ENCODE measurements at regions not wholly inside any gene's neighbourhood (a gene's known extent, or its start where the extent isn't known, plus 50 kb on each side); places are given as distances from the start of the nearest gene placed in this dataset.
"Not testable (repeated sequence)": the region's sequence is repeated elsewhere in the genome, so short reads cannot be mapped to it uniquely, and the experiment has no call there.

- Mint-ChIP-seq H3K27ac (no peak overlapping the region), H3K4me1 (ENCODE audit: low read depth) (no peaks in the 10 kb centered on the region), H3K4me3 (no peak overlapping the region), H3K27me3 (ENCODE audit: low read depth) (peaks cover 18% of the 10 kb centered on the region), H3K36me3 (ENCODE audit: insufficient read depth in 2 of 2) (peaks cover 8 to 9% of the 10 kb centered on the region in 2 donors), H3K9me3 (peaks cover 8 to 11% of the 10 kb centered on the region in 2 donors)
- no peak for DNase-seq
- no peak for ATAC-seq (replicated peaks in 1 of 2)
Measured at GRCh38 chr6:4242601-4243000, 107.2 kb upstream of the ECI2 start.

GRCh38 chr6:4240148-4240547 lies 104.8 kb upstream of the ECI2 start:
- Mint-ChIP-seq H3K27me3 (ENCODE audit: low read depth) (peaks cover 24% of the 10 kb centered on the region), H3K9me3 (peaks cover 8 to 9% of the 10 kb centered on the region in 2 donors), H3K27ac (no peak overlapping the region), H3K36me3 (ENCODE audit: insufficient read depth in 2 of 2) (peaks cover 6 to 8% of the 10 kb centered on the region in 2 donors), H3K4me1 (ENCODE audit: low read depth) (no peaks in the 10 kb centered on the region), H3K4me3 (no peak overlapping the region)
- DNase-seq (no peak), ATAC-seq (replicated peaks in 1 of 2) (no peak)

DNA sequence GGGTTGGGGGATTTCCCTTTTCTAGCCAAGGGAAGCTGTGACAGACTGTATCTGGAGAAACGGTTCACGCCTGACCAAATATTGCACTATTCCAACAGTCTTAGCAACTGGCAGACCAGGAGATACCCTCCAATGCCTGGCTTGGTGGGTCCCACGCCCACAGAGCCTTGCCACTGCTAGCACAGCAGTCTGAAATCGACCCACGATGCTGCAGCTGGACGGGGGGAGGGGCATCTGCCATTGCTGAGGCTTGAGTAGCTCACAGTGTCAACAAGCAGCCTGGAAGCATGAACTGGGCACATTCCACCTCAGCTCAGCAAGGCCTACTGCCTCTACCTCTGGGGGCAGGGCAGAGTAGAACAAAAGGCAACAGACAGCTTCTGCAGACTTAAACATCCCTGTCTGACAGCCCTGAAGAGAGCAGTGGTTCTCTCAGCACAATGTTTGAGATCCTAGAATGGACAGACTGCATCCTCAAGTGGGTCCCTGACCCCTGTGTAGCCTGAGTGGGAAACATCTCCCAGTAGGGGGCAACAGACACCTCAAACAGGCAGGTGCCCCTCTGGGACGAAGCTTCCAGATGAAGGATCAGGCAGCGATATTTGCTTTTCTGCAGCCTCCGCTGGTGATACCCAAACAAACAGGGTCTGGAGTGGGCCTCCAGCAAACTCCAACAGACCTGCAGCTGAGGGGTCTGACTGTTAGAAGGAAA lies 89.9 kb upstream of the ECI2 start:
- Mint-ChIP-seq H3K4me3 (no peak overlapping the region), H3K9me3 (peaks cover 5 to 6% of the 10 kb centered on the region in 2 donors), H3K4me1 (ENCODE audit: low read depth) (peaks cover 9% of the 10 kb centered on the region), H3K36me3 (ENCODE audit: insufficient read depth in 2 of 2) (peaks cover 10 to 11% of the 10 kb centered on the region in 2 donors), H3K27ac (no peak overlapping the region), H3K27me3 (ENCODE audit: low read depth) (peaks cover 34% of the 10 kb centered on the region)
- no peak for DNase-seq
- no peak for ATAC-seq (replicated peaks in 1 of 2)

DNA sequence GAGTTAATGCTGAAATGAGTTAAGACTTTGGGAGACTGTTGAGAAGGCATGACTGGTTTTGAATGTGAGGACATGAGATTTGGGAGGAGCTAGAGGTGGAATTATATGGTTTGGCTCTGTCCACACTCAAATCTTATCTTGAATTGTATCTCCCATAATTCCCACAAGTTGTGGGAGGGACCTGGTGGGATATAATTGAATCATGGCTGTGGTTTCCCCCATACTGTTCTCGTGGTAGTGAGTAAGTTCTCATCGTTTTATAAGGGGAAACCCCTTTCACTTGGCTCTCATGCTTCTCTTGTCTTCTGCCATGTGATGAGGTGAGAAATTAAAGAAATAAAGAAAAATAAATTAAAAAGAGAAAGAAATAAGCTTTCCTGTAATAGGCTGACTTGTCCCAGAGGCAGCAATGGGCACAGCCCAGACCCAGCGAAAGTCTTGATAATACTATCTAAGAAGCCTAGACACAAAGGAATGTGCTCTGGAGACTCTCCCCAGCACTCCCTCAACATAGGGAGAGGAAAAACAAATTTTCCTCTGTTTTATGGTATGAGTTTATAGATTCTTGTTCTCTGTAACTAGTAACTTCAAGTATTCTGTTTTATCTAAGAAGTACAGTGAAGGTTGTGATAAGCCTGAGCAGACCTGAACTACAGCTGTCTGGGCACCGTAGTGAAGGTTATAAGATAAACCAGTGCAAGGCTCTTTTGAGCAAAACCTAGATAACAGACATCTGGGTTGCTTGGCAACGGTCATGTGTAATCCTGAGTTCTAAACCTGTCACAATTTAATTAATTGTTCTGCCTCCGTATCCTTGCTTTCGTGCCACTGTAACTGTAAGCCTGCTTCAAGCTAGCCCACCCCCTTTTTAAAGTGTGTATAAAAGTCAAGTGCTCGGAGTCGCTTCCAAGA lies 88.9 kb upstream of the ECI2 start:
- Mint-ChIP-seq H3K27ac (no peak overlapping the region), H3K4me3 (no peak overlapping the region), H3K36me3 (ENCODE audit: insufficient read depth in 2 of 2) (peaks cover 9 to 10% of the 10 kb centered on the region in 2 donors), H3K9me3 (peaks cover 6 to 8% of the 10 kb centered on the region in 2 donors), H3K4me1 (ENCODE audit: low read depth) (peaks cover 9% of the 10 kb centered on the region), H3K27me3 (ENCODE audit: low read depth) (peaks cover 29% of the 10 kb centered on the region)
- ATAC-seq (replicated peaks in 1 of 2) (peak; percentile 45 to 48), DNase-seq (no peak)

GRCh38 chr6:4220558-4220957 lies 85.2 kb upstream of the ECI2 start:
- Mint-ChIP-seq H3K36me3 (ENCODE audit: insufficient read depth in 2 of 2) (peaks cover 5 to 12% of the 10 kb centered on the region in 2 donors), H3K9me3 (peaks cover 9 to 10% of the 10 kb centered on the region in 2 donors), H3K27ac (no peak overlapping the region), H3K27me3 (ENCODE audit: low read depth) (peaks cover 26% of the 10 kb centered on the region), H3K4me1 (ENCODE audit: low read depth) (peaks cover 9% of the 10 kb centered on the region), H3K4me3 (no peak overlapping the region)
- DNase-seq (no peak), ATAC-seq (replicated peaks in 1 of 2) (no peak)

GRCh38 chr6:4218619-4219317 lies 83.4 kb upstream of the ECI2 start:
- Mint-ChIP-seq H3K27me3 (ENCODE audit: low read depth) (peaks cover 24% of the 10 kb centered on the region), H3K9me3 (peaks cover 9 to 13% of the 10 kb centered on the region in 2 donors), H3K36me3 (ENCODE audit: insufficient read depth in 2 of 2) (peaks cover 5 to 18% of the 10 kb centered on the region in 2 donors)
- not testable (repeated sequence) for DNase-seq; H3K27ac Mint-ChIP-seq; H3K4me1 Mint-ChIP-seq (ENCODE audit: low read depth); H3K4me3 Mint-ChIP-seq; ATAC-seq (replicated peaks in 1 of 2)

GRCh38 chr6:4212588-4212987 lies 77.2 kb upstream of the ECI2 start:
- ATAC-seq (replicated peaks in 1 of 2) (no peak), DNase-seq (no peak)
- peaks cover 1 to 14% of the 10 kb centered on the region in 2 donors for H3K36me3 Mint-ChIP-seq (ENCODE audit: insufficient read depth in 2 of 2)
- H3K4me3 Mint-ChIP-seq = no peak overlapping the region
- H3K27me3 Mint-ChIP-seq (ENCODE audit: low read depth) = peaks cover 17% of the 10 kb centered on the region
- no peak overlapping the region for H3K27ac Mint-ChIP-seq
- peaks cover 6% of the 10 kb centered on the region for H3K4me1 Mint-ChIP-seq (ENCODE audit: low read depth)
- peaks cover 3 to 16% of the 10 kb centered on the region in 2 donors for H3K9me3 Mint-ChIP-seq

DNA sequence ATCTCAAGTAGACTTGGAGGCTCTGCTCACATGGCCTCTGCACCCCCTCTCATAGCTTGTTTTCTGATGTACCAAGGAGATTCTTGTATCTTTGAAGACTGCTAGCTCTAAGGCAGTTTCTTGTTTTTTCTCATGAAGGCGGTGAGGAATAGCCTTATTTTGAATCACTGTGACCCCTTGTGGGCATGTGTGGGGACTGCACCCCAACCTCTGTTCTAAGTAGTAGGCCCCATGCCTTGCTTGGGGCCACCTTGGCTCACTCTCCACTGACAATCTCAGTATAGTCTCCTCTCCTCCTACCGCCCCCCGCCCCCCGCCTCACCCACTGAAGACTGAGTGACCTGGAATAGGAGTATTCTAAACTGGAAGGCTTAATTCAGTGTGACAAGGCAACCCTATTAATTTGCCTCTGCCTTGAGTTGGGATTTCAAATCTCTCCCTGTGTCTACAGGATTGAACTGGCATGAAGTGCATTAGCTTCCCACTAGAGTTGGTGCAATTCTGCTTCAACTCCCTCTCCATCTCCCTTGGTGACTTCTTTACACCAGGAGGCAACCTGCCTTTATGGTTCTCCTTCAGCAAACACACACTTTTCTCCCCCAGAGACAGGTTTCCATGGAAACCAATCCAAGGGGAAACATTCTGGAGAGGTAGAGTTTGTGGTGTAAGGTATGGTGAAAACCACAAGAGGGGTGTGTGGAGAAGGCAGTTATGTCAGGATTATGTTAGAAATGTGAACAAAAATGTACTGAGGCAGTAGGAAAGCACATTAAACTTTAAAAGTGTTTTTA lies 75.4 kb upstream of the ECI2 start:
- H3K27me3 Mint-ChIP-seq (ENCODE audit: low read depth) = peaks cover 16% of the 10 kb centered on the region
- H3K27ac Mint-ChIP-seq = no peak overlapping the region
- ATAC-seq (replicated peaks in 1 of 2) = peak; percentile 81 to 88
- no peak overlapping the region for H3K4me3 Mint-ChIP-seq
- peak; percentile 63 to 76 for DNase-seq
- peaks cover 1 to 14% of the 10 kb centered on the region in 2 donors for H3K36me3 Mint-ChIP-seq (ENCODE audit: insufficient read depth in 2 of 2)
- peaks cover 6% of the 10 kb centered on the region for H3K4me1 Mint-ChIP-seq (ENCODE audit: low read depth)
- H3K9me3 Mint-ChIP-seq = peaks cover 3 to 13% of the 10 kb centered on the region in 2 donors

GRCh38 chr6:4209196-4209595 lies 73.8 kb upstream of the ECI2 start:
- Mint-ChIP-seq H3K4me3 (no peak overlapping the region), H3K9me3 (peaks cover 6 to 9% of the 10 kb centered on the region in 2 donors), H3K27me3 (ENCODE audit: low read depth) (peaks cover 18% of the 10 kb centered on the region), H3K36me3 (ENCODE audit: insufficient read depth in 2 of 2) (peaks cover 8 to 15% of the 10 kb centered on the region in 2 donors), H3K4me1 (ENCODE audit: low read depth) (peaks cover 6% of the 10 kb centered on the region), H3K27ac (no peak overlapping the region)
- DNase-seq = no peak
- no peak for ATAC-seq (replicated peaks in 1 of 2)

DNA sequence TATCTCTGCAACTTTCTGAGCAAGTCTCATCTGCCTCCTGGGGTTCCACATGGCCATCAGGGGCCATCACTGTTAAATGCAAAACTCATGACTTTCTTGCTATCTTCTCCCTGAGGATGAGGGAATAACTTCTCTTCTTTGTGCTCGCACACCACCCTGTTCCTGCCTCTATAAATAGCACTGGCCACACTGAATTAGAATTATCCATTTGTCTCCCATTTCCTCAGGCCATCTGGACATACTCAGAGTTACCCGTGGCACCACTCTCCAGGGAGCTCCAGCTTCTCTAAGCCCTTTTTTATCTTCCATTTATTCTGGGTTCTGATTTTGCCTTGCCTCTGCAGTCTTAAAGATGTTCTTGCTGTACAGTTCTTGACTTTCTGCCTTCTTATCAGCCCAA lies 72.8 kb upstream of the ECI2 start:
- H3K9me3 Mint-ChIP-seq = peaks cover 6 to 11% of the 10 kb centered on the region in 2 donors
- no peak overlapping the region for H3K27ac Mint-ChIP-seq
- no peak for ATAC-seq (replicated peaks in 1 of 2)
- H3K4me3 Mint-ChIP-seq = no peak overlapping the region
- DNase-seq = no peak
- H3K4me1 Mint-ChIP-seq (ENCODE audit: low read depth) = peaks cover 6% of the 10 kb centered on the region
- peaks cover 23% of the 10 kb centered on the region for H3K27me3 Mint-ChIP-seq (ENCODE audit: low read depth)
- H3K36me3 Mint-ChIP-seq (ENCODE audit: insufficient read depth in 2 of 2) = peaks cover 6 to 16% of the 10 kb centered on the region in 2 donors

DNA sequence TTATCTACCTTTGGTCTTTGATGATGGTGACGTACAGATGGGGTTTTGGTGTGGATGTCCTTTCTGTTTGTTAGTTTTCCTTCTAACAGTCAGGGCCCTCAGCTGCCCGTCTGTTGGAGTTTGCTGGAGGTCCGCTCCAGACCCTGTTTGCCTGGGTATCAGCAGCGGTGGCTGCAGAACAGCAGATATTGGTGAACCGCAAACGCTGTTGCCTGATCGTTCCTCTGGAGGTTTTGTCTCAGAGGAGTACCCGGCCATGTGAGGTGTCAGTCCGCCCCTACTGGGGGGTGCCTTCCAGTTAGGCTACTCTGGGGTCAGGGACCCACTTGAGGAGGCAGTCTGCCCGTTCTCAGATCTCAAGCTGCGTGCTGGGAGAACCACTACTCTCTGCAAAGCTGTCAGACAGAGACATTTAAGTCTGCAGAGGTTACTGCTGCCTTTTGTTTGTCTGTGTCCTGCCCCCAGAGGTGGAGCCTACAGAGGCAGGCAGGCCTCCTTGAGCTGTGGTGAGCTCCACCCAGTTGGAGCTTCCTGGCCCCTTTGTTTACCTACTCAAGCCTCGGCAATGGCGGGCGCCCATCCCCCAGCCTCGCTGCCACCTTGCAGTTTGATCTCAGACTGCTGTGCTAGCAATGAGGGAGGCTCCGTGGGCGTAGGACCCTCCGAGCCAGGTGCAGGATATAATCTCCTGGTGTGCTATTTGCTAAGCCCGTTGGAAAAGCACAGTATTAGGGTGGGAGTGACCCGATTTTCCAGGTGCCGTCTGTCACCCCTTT lies 68.5 kb upstream of the ECI2 start:
- H3K27me3 Mint-ChIP-seq (ENCODE audit: low read depth) = peaks cover 28% of the 10 kb centered on the region
- DNase-seq; ATAC-seq (replicated peaks in 1 of 2); H3K4me3 Mint-ChIP-seq; H3K9me3 Mint-ChIP-seq; H3K4me1 Mint-ChIP-seq (ENCODE audit: low read depth); H3K27ac Mint-ChIP-seq: not testable (repeated sequence)
- H3K36me3 Mint-ChIP-seq (ENCODE audit: insufficient read depth in 2 of 2) = peaks cover 8 to 11% of the 10 kb centered on the region in 2 donors

DNA sequence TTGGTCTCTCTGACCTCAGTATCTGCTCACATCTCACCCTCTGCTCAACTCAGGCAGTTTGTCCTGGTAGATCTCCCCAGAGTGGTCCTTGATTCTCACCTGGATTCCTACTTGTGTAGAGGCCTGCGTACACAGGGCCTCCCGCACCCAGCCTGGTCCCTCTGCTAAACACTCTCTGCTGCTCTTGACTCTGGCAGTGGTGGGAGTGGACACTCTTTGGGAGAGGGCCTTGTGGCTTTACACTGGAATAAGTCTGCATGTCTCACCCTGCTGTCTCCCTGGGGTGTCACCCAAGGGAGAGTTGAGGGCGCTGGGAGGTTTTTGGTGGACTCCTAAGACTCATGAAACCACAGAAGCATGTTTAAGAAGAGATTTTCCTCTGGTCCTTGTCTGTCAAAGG lies 57.3 kb upstream of the ECI2 start:
- Mint-ChIP-seq H3K27ac (no peak overlapping the region), H3K4me1 (ENCODE audit: low read depth) (no peaks in the 10 kb centered on the region), H3K36me3 (ENCODE audit: insufficient read depth in 2 of 2) (no peaks in the 10 kb centered on the region), H3K9me3 (no peaks in the 10 kb centered on the region), H3K27me3 (ENCODE audit: low read depth) (peaks cover 15% of the 10 kb centered on the region), H3K4me3 (no peak overlapping the region)
- ATAC-seq (replicated peaks in 1 of 2) (no peak), DNase-seq (no peak)

Measured in activated T-cell treated with anti-CD3 and anti-CD28 coated beads, Interleukin-2, amount 50 U/mL, for 72 hours (primary cell).